AML-193 (cell line): ENCODE measurements at regions not wholly inside any gene's neighbourhood (a gene's known extent, or its start where the extent isn't known, plus 50 kb on each side); places are given as distances from the start of the nearest gene placed in this dataset.

ENCODE experiments used
- DNase-seq, 2 experiments: peaks; one replicate each; lab custom pipeline; 2025; lab: John Stamatoyannopoulos, UW

GRCh38 chrX:149274516-149275105, 230.5 kb downstream of the IDS start:
- DNase-seq = no peak

- DNase-seq = no peak
Observed at GRCh38 chrX:149272690-149273463, 232.2 kb downstream of the IDS start.

- no peak for DNase-seq
Observed at GRCh38 chrX:149267878-149268813, 237.0 kb downstream of the IDS start.

GRCh38 chrX:149262086-149262485, 243.0 kb downstream of the IDS start:
- no peak for DNase-seq

GRCh38 chrX:149259241-149259640, 245.9 kb downstream of the IDS start:
- no peak for DNase-seq

GRCh38 chrX:149255860-149256259, 249.2 kb downstream of the IDS start:
- DNase-seq = no peak

- DNase-seq = no peak
Observed at GRCh38 chrX:149248073-149248625, 257.0 kb downstream of the IDS start.

GRCh38 chrX:149230689-149231088, 274.4 kb downstream of the IDS start:
- DNase-seq = no peak

- DNase-seq = no peak
Observed at GRCh38 chrX:149223854-149224253, 281.3 kb downstream of the IDS start.

GRCh38 chrX:149222040-149222439, 283.1 kb downstream of the IDS start:
- no peak for DNase-seq

- DNase-seq = no peak
Observed at GRCh38 chrX:149221230-149221629, 283.9 kb downstream of the IDS start.

GRCh38 chrX:149213264-149213663, 291.8 kb downstream of the IDS start:
- no peak for DNase-seq

GRCh38 chrX:149208307-149208706, 296.8 kb downstream of the IDS start:
- no peak for DNase-seq

- DNase-seq = no peak
Observed at GRCh38 chrX:149207518-149207917, 297.6 kb downstream of the IDS start.

- no peak for DNase-seq
Observed at GRCh38 chrX:149205937-149206336, 299.2 kb downstream of the IDS start.

GRCh38 chrX:149205081-149205480, 300.0 kb downstream of the IDS start:
- no peak for DNase-seq

- no peak for DNase-seq
Observed at GRCh38 chrX:149199734-149200133, 305.4 kb downstream of the IDS start.

- DNase-seq = no peak
Observed at GRCh38 chrX:149198980-149199732, 305.9 kb downstream of the IDS start.

GRCh38 chrX:149185087-149185486, 320.0 kb downstream of the IDS start:
- DNase-seq = no peak

- DNase-seq = no peak
Observed at GRCh38 chrX:149161435-149162088, 343.5 kb downstream of the IDS start.

GRCh38 chrX:149157976-149158375, 347.1 kb downstream of the IDS start:
- no peak for DNase-seq
